A549 (cell line): ENCODE measurements at regions not wholly inside any gene's neighbourhood (a gene's known extent, or its start where the extent isn't known, plus 50 kb on each side); places are given as distances from the start of the nearest gene placed in this dataset.

Experiments used
- CEBPB ChIP-seq, 2 experiments: fragments of >200 bp in 1 of 2; sonication (Bioruptor Twin) in 1 of 2; formaldehyde crosslinking in 1 of 2; IDR thresholded peaks; 2 replicates each; pipeline ENCODE4 v1.6.1; 2012 to 2016
- CHD4 ChIP-seq: fragments of 200-600 bp; sonication (generic); IDR thresholded peaks from 2 replicates; pipeline ENCODE4 v1.6.1; 2016; ENCODE audit warnings: antibody characterized with exemption, mild to moderate bottlenecking, borderline replicate concordance
- CTCF ChIP-seq: fragments of >200 bp; sonication (Bioruptor Twin); formaldehyde crosslinking; IDR thresholded peaks from 3 replicates; pipeline ENCODE4 v1.5.1; 2016
- EHMT2 ChIP-seq: fragments of 200-600 bp; sonication (generic); IDR thresholded peaks from 2 replicates; pipeline ENCODE4 v1.6.1; 2016; ENCODE audit warnings: antibody characterized with exemption, low read depth, mild to moderate bottlenecking, moderate library complexity
- EP300 ChIP-seq, 2 experiments: fragments of >200 bp; sonication (Bioruptor Twin); formaldehyde crosslinking; IDR thresholded peaks; 2 replicates in 1 of 2; 3 replicates in 1 of 2; pipeline ENCODE4 v1.6.1; 2016 to 2017
- ESRRA ChIP-seq: fragments of 150-350 bp; IDR thresholded peaks from 2 replicates; pipeline ENCODE4 v1.6.1; 2014; ENCODE audit warnings: mild to moderate bottlenecking, low read length, borderline replicate concordance
- FOSL2 ChIP-seq, 2 experiments: fragments of 450-650 bp in 1 of 2; fragments of >200 bp in 1 of 2; sonication (Bioruptor Twin) in 1 of 2; formaldehyde crosslinking; IDR thresholded peaks; 2 replicates each; pipeline versions ENCODE4 v1.5.0 to v1.6.1; 2016 to 2020; ENCODE audit warnings: mild to moderate bottlenecking in 1 of 2, moderate library complexity in 1 of 2
- MAZ ChIP-seq: fragments of 150-350 bp; IDR thresholded peaks from 2 replicates; pipeline ENCODE4 v1.6.1; 2014; ENCODE audit warnings: antibody characterized with exemption, low read depth, low read length, borderline replicate concordance
- POLR2A ChIP-seq: IDR thresholded peaks from 2 replicates; pipeline ENCODE4 v1.6.1; 2012; ENCODE audit warnings: mild to moderate bottlenecking, low read length
- RFX5 ChIP-seq: fragments of 450-650 bp; IDR thresholded peaks from 2 replicates; pipeline ENCODE4 v1.7.1; 2014; ENCODE audit warnings: antibody characterized with exemption, mild to moderate bottlenecking, moderate library complexity
- RNF2 ChIP-seq: fragments of 200-600 bp; sonication (generic); IDR thresholded peaks from 2 replicates; pipeline ENCODE4 v1.6.1; 2016; ENCODE audit warnings: low read depth, mild to moderate bottlenecking, antibody characterized with exemption, moderate library complexity, borderline replicate concordance
- SMC3 ChIP-seq: fragments of >200 bp; sonication (Bioruptor Twin); formaldehyde crosslinking; IDR thresholded peaks from 3 replicates; pipeline ENCODE4 v1.6.1; 2018; ENCODE audit warnings: inconsistent platforms

- TF ChIP-seq RFX5 (no peak), CTCF (no peak), FOSL2 (IDR thresholded peaks at IDR 0.05) (no peak), FOSL2 (CRISPR knock-in tag; IDR thresholded peaks at IDR 0.05) (no peak), EP300 (IDR thresholded peaks at IDR 0.05) (no peak), POLR2A (no peak), CEBPB (IDR thresholded peaks at IDR 0.05) (no peak), RNF2 (no peak), SMC3 (no peak), ESRRA (no peak), CHD4 (no peak), EHMT2 (no peak), MAZ (no peak)
Measured at GRCh38 chr10:29774475-29774874, 139.7 kb upstream of the SVIL start.
